HG03060 (cell line): ENCODE measurements at regions not wholly inside any gene's neighbourhood (a gene's known extent, or its start where the extent isn't known, plus 50 kb on each side); places are given as distances from the start of the nearest gene placed in this dataset.

Experiments
- ATAC-seq: cut with Tn5 transposase; IDR thresholded peaks from one replicate; pipeline ENCODE4 v1.9.1; 2021; ENCODE audit warnings: low read depth, moderate number of reproducible peaks; ENCODE audit not compliant: unreplicated experiment

DNA sequence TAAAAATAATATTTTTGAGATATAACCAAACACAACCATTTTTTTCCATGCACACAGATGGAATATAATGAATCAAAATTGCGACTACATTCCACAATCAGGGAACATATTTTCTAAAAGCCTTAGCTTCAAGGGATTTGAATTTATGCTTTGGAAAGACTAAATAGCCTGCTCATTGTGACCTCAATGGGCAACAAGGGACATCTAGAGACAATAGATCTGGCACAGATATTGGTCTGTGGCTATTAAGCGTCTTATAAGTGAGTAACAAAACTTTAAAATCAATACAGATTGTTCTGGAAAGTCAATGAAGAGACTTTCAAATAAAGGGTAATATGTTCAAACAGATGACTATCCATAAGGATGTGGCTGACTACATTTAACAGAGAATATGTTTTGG lies 660.6 kb upstream of the ADGRL4 start:
- ATAC-seq = no peak

DNA sequence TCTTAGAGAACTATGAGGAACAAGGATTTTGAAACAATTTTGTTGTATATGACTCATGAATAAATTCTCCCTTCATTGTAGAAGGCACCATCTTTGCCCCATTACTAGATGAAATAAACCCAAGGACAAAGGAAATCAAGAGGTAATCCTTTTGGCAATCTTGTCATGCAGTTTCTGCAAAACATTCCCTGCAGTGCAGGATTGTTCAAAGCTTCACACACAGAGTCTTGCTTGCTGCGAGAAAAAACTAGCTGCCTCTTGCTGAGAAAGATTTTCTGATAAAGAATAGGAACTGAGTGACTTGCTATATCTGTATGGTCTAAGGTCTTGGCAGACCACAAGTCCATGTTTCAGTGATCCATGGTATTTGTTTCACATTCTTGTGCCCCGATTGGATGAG lies 657.4 kb upstream of the ADGRL4 start:
- ATAC-seq = no peak

DNA sequence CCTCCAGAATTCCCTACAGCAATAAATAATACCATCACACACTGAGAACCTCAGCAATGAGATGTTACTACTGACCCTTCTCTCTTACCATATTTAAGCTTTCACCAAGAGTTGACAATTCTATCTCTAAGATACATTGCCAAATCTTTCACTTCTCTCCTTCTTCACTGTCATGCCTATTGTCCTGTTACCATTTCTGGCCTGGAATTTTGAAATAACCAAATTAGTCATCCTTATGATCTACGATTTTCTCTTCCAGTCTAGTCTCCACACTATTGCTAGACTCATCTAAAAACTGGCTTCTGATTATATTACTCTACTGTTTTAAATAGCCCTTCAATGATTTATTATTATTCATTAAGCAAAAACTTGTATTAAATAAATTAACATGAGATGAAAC lies 656.1 kb upstream of the ADGRL4 start:
- ATAC-seq = no peak

DNA sequence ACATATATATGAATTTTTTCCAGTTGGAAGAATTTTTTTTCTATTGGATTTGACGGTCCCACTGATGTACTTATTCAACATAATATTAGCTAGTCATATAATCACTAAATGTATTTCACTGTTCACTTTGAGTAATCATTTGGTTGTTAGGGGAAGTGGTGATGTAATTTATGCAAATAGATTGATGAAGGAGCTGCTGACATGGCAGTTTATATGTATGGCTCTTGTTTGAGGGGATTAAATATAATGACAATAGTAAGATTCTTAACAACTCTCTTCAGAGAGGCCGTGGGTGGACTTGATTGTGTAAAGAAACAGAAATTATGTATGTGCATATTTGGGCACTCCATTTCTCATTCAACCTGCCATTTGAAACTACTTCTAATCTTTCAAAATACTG lies 653.6 kb upstream of the ADGRL4 start:
- ATAC-seq = no peak

DNA sequence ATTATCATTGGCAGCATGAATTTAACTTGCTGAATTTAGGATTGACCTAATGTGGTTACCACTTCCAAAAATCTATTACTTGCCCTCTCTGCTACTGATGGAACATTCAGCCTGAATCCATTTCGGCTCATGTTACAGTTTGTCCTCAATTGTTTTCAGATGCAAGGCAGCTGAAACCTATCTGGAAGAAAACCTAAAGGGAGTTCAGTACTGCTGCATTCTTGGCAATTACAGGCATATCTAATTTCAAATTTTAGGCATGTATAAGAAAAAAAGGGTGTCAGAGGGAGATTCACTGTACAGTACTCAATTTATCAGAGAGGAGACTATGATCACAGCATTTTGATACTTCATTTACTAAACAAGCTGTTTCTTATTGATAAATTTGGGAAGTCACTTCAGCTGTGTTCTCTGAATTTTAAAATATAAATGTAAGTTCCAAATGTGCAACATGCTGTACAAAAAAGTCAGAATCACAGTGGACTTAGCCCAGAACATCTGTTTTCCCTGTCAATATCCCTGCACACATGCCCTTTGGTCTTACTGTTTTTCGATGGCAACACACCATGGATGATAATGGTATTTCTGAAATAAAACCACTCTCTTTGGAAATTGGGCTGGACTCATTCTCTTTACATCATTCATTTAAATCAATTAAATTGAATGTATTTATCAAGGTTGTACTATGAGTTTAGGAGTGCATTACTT lies 651.6 kb upstream of the ADGRL4 start:
- ATAC-seq = no peak

- no peak for ATAC-seq
Observed at GRCh38 chr1:79655876-79656275, 649.3 kb upstream of the ADGRL4 start.

GRCh38 chr1:79652426-79652825 lies 645.9 kb upstream of the ADGRL4 start:
- no peak for ATAC-seq

GRCh38 chr1:79648126-79648525 lies 641.6 kb upstream of the ADGRL4 start:
- ATAC-seq = no peak

DNA sequence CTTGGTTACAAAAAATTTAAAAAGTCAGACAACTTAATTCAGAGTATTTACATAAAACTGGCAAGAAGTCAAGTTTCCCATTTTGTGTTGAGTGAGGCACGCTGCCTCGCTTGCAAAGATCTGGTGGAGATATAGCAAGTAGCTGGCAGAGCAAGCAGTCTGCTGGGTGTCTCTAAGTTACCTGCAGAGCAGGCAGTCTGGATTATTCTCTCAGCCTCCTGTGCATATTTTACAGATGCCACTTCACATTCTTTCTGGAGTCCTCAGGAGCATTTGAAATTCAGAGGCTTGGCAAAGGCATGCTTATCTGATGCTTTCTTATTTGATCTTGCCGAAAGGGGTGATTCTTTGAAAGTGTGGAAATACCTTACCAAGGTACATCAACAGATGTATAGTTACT lies 640.4 kb upstream of the ADGRL4 start:
- no peak for ATAC-seq

GRCh38 chr1:79638382-79638781 lies 631.9 kb upstream of the ADGRL4 start:
- peak; percentile 90 for ATAC-seq

DNA sequence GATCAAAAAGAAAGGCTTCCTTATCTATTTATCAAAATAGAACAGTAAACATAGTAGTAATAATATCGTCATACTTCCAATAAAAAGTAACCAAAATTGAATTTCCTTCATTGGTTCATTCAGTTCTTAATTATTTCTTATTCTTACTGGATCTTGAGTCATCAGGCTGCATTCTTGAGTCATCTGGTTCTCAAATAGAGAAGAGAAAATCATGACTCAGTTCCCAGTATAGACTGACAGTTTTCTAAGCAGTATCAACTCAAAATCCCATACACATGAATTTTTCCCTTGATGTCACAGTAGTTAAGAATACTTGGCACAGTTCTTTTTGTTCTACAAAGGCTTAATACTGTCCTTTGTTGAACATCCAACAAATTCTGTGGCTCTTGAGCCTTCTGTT lies 626.9 kb upstream of the ADGRL4 start:
- no peak for ATAC-seq

DNA sequence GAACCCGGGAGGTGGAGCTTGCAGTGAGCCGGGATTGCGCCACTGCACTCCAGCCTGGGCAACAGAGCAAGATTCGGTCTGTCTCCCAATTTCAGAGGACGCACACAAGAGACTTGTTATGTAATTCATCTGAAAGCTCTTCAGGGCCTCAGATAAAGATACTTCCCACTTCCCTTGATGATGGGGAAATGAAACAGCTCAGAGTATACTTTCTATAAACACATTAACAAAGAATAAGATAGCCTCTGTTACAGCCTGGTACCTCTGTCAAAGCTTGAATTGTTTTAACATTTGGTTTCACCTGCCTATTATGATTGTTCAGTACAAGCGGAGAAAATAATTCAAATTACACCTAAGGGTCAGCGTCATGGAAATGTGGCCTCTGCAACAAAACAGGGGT lies 622.9 kb upstream of the ADGRL4 start:
- ATAC-seq = peak; percentile 59

DNA sequence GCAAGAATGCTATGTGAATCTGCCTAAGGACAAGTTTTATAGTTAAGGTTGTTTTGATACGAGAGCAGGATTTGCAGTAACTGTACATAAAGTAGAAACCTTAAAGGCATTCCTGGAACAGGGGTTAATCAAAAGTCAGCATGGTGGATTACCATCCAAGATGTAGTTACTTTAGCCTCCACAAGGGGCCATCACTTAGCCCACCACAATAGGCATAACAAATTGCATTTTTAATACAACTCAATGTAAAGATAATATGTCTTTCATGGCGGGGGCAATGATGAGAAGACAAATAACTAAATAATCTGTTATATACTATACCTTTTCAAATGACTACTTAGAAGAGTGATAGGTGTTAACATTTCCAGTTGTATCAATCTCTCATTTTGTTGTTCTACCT lies 611.2 kb upstream of the ADGRL4 start:
- no peak for ATAC-seq

GRCh38 chr1:79614762-79615161 lies 608.2 kb upstream of the ADGRL4 start:
- no peak for ATAC-seq

- no peak for ATAC-seq
Observed at GRCh38 chr1:79614106-79614505, 607.6 kb upstream of the ADGRL4 start.

DNA sequence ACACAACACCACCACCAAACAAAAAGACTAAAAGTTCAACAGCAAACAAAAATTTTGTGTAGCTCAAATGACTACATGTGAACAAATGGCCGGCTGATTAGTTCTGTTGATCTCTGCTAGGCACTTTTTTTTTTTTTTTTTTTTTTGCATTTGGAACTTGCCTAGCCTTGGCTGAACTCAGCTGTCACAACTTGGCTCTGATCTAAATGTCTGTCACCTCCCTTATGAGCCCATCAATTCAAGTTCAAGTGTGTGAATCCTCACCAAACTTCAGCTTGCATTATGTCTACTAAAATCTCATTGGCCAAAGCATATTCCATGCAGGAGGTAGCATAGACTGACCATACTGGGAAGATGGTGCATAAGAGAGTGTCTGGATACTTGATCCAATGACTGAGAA lies 606.5 kb upstream of the ADGRL4 start:
- ATAC-seq = no peak

DNA sequence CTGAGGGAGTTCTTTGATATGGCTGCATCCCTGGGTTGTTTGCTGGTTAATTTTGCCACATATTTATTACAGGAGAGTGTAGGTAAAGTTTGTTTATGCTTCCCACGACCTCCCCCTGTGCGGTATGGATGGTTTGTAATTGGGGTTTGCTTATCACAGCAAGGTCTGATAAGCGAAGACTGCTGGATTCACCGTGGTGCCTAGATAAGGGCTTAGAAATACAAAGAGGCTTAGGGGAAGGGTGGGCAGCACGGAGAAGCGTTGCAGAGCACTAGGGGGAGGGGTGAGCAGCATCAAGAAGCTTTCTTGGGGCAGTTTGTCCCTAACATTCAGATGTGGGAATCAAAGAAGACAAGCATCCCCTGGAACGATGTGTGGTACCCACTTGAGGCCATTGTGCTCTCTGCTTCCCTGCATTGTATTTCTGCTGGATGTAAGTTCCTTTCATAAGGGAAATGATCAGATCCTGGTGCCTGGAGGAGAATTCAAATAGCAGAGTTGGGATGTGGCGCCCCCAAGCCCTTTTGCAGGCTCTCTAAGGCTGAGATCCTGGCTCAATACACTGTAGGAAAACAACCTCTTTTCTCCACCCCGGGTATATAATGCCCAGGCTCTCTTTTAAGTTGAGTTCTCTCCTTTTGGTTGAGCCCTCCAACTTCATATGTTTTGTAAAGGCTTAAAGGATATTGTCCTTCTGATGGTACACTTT lies 598.1 kb upstream of the ADGRL4 start:
- ATAC-seq = no peak

GRCh38 chr1:79603843-79604242 lies 597.3 kb upstream of the ADGRL4 start:
- ATAC-seq = no peak

- no peak for ATAC-seq
Observed at GRCh38 chr1:79599257-79599656, 592.7 kb upstream of the ADGRL4 start.

DNA sequence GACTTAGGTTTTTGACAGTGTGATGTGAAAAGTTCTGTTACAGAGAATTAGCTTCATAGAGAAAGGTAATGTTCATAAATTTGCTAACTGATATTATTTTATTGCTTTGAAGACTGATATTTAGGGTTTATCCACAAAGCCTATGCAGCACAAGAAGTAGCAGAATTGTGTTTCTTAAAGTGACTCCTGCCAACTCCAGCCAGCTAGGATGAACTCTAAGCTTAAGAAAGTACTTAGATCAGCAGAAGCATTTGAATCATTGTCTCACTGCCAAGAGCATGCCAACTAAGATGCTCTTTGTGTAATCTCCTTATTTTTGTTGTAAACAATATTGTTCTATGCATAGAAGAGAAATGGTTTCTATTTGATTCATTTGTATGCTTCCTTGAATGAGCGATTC lies 589.4 kb upstream of the ADGRL4 start:
- no peak for ATAC-seq

- ATAC-seq = no peak
Observed at GRCh38 chr1:79594121-79594698, 587.7 kb upstream of the ADGRL4 start.

DNA sequence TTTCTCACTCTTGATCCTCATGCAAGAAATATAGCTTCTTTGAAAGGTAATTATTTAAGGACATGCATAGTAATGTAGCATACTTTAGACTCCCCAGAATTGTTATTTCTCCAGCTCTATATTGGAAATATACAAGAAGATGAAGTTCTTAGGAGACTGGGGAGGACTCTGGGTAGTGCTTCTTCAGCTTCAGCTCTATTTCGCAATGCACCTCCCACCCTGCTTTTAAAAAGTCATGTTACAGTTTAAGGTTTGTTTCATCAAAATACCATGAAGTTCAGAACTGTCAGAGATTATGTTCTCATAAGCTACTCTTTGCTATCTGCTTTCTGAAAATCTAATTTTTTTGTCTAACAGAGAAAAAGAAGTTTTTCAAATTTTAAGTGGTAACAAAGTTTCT lies 586.2 kb upstream of the ADGRL4 start:
- no peak for ATAC-seq
